ENCODE measurements at regions not wholly inside any gene's neighbourhood (a gene's known extent, or its start where the extent isn't known, plus 50 kb on each side); places are given as distances from the start of the nearest gene placed in this dataset.

GRCh38 chr16:62620275-62620674 lies 584.0 kb upstream of the CDH8 start:
- TF ChIP-seq CTCF (IDR thresholded peaks at IDR 0.05) (no peak), POLR2A (IDR thresholded peaks at IDR 0.05) (no peak)

Measured in vagina (tissue), 2 donors.